IMR-90 (cell line): ENCODE measurements at regions not wholly inside any gene's neighbourhood (a gene's known extent, or its start where the extent isn't known, plus 50 kb on each side); places are given as distances from the start of the nearest gene placed in this dataset.

Source experiments
- ATAC-seq: fragments of 200-7000 bp; cut with Tn5 transposase; 2 replicates; pipeline ENCODE4 v1.9.1; 2020; ENCODE audit warnings: low read depth, mild to moderate bottlenecking, moderate library complexity
- BruUV-seq: library from RNA; stranded (reverse); fragments of 400-500 nt; replicated peaks from 2 replicates; lab custom pipeline; 2021; lab: Mats Ljungman, UMichigan
- CTCF ChIA-PET: fragments of 300-600 bp; formaldehyde crosslinking; extraction: SDS; loops from one replicate; lab custom pipeline; 2021; ENCODE audit warnings: antibody characterized with exemption; lab: Yijun Ruan, JAX
- POLR2A ChIA-PET: fragments of 300-600 bp; sonication (Branson Sonifier 250); formaldehyde crosslinking; loops from one replicate; lab custom pipeline; 2022; ENCODE audit warnings: antibody characterized with exemption; ENCODE audit not compliant: unreplicated experiment; lab: Charles Lee
- DNase-seq: peaks from one replicate; pipeline ENCODE4 v3.0.0; 2013
- H2AFZ ChIP-seq: replicated peaks from 2 replicates; pipeline ENCODE3; 2013; ENCODE audit warnings: low read length, mild to moderate bottlenecking; ENCODE audit not compliant: poor library complexity
- H2AK5ac ChIP-seq: 2 replicates; pipeline ENCODE4 v1.6.1; 2013; ENCODE audit warnings: low read depth, low read length, inconsistent platforms
- H2AK9ac ChIP-seq: replicated peaks from 2 replicates; pipeline ENCODE3; 2013; ENCODE audit warnings: mild to moderate bottlenecking, low read depth, low read length, moderate library complexity; ENCODE audit not compliant: poor library complexity
- H2BK120ac ChIP-seq: 2 replicates; pipeline ENCODE4 v1.6.1; 2013; ENCODE audit warnings: low read depth, low read length, inconsistent platforms
- H2BK15ac ChIP-seq: 3 replicates; pipeline ENCODE4 v1.6.1; 2013; ENCODE audit warnings: low read depth, low read length, inconsistent platforms
- H2BK20ac ChIP-seq: 2 replicates; pipeline ENCODE4 v1.6.1; 2013; ENCODE audit warnings: low read depth, mild to moderate bottlenecking, inconsistent platforms, low read length, moderate library complexity
- H2BK5ac ChIP-seq: 2 replicates; pipeline ENCODE4 v1.6.1; 2013; ENCODE audit warnings: mild to moderate bottlenecking, low read depth, low read length, inconsistent platforms; ENCODE audit not compliant: poor library complexity, severe bottlenecking
- H3K14ac ChIP-seq: replicated peaks from 2 replicates; pipeline ENCODE4 v1.6.1; 2013; ENCODE audit warnings: low read depth, low read length, inconsistent platforms
- H3K18ac ChIP-seq: 2 replicates; pipeline ENCODE4 v1.6.1; 2013; ENCODE audit warnings: low read depth, low read length, control low read depth
- H3K23ac ChIP-seq: 2 replicates; pipeline ENCODE4 v1.6.1; 2013; ENCODE audit warnings: low read depth, low read length, inconsistent platforms
- H3K27ac ChIP-seq: 2 replicates; pipeline ENCODE4 v1.5.1; 2013; ENCODE audit warnings: mild to moderate bottlenecking, control low read depth, low read length; ENCODE audit not compliant: insufficient read depth
- H3K27me3 ChIP-seq: 2 replicates; pipeline ENCODE4 v1.6.1; 2013; ENCODE audit warnings: low read length; ENCODE audit not compliant: control insufficient read depth, insufficient read depth
- H3K36me3 ChIP-seq: 2 replicates; pipeline ENCODE4 v1.6.1; 2013; ENCODE audit warnings: low read length, mixed read lengths; ENCODE audit not compliant: control insufficient read depth, insufficient read depth
- H3K4ac ChIP-seq: 2 replicates; pipeline ENCODE4 v1.6.1; 2013; ENCODE audit warnings: low read depth, low read length, inconsistent platforms
- H3K4me1 ChIP-seq: 2 replicates; pipeline ENCODE4 v1.6.1; 2013; ENCODE audit warnings: low read length, mixed read lengths; ENCODE audit not compliant: control insufficient read depth, insufficient read depth
- H3K4me2 ChIP-seq: 2 replicates; pipeline ENCODE4 v1.6.1; 2013; ENCODE audit warnings: low read depth, mild to moderate bottlenecking, control low read depth, low read length, moderate library complexity
- H3K4me3 ChIP-seq: 2 replicates; pipeline ENCODE4 v1.5.1; 2013; ENCODE audit warnings: low read depth, mild to moderate bottlenecking, control low read depth, low read length, moderate library complexity; ENCODE audit not compliant: insufficient read depth
- H3K56ac ChIP-seq: 2 replicates; pipeline ENCODE4 v1.6.1; 2013; ENCODE audit warnings: low read length, inconsistent platforms; ENCODE audit not compliant: insufficient read depth; ENCODE audit errors: extremely low read depth
- H3K79me1 ChIP-seq, 2 experiments: 2 replicates each; pipeline ENCODE4 v1.6.1; 2013; ENCODE audit warnings: low read length in 2 of 2, inconsistent platforms in 1 of 2, low read depth in 1 of 2
- H3K9ac ChIP-seq: 2 replicates; pipeline ENCODE4 v1.6.1; 2013; ENCODE audit warnings: low read depth, low read length, control low read depth
- H3K9me1 ChIP-seq: 2 replicates; pipeline ENCODE4 v1.6.1; 2013; ENCODE audit warnings: low read length, inconsistent platforms; ENCODE audit not compliant: insufficient read depth
- H3K9me3 ChIP-seq: 2 replicates; pipeline ENCODE4 v1.6.1; 2013; ENCODE audit warnings: low read length; ENCODE audit not compliant: control insufficient read depth, insufficient read depth
- H4K20me1 ChIP-seq: 2 replicates; pipeline ENCODE4 v1.6.1; 2013; ENCODE audit warnings: low read length, inconsistent platforms; ENCODE audit not compliant: insufficient read depth
- H4K5ac ChIP-seq: 2 replicates; pipeline ENCODE4 v1.6.1; 2013; ENCODE audit warnings: mild to moderate bottlenecking, low read depth, low read length, control low read depth
- H4K8ac ChIP-seq, 2 experiments: 2 replicates each; pipeline ENCODE4 v1.6.1; 2013; ENCODE audit warnings: low read depth in 2 of 2, low read length in 2 of 2, control low read depth in 1 of 2, inconsistent platforms in 1 of 2
- H4K91ac ChIP-seq: 2 replicates; pipeline ENCODE4 v1.6.1; 2013; ENCODE audit warnings: low read depth, low read length, inconsistent platforms; ENCODE audit not compliant: insufficient read depth
- BHLHE40 ChIP-seq: fragments of 150-350 bp; IDR thresholded peaks from 2 replicates; pipeline ENCODE4 v1.6.1; 2016; ENCODE audit warnings: mild to moderate bottlenecking, low read depth, low read length
- CEBPB ChIP-seq: IDR thresholded peaks from 2 replicates; pipeline ENCODE4 v1.6.1; 2012; ENCODE audit warnings: low read depth, low read length, improper control_type of control experiment
- CHD1 ChIP-seq: IDR thresholded peaks from 2 replicates; pipeline ENCODE4 v1.6.1; 2012; ENCODE audit warnings: low read depth, low read length, improper control_type of control experiment
- FOS ChIP-seq: fragments of 150-350 bp; IDR thresholded peaks from 2 replicates; pipeline ENCODE4 v1.6.1; 2016; ENCODE audit warnings: low read depth, low read length
- MAFK ChIP-seq: IDR thresholded peaks from 2 replicates; pipeline ENCODE4 v1.6.1; 2012; ENCODE audit warnings: low read depth, low read length, improper control_type of control experiment
- MXI1 ChIP-seq: IDR thresholded peaks from 2 replicates; pipeline ENCODE4 v1.6.1; 2012; ENCODE audit warnings: low read depth, mild to moderate bottlenecking, low read length, moderate library complexity, borderline replicate concordance
- NFE2L2 ChIP-seq: fragments of 150-350 bp; IDR thresholded peaks from 2 replicates; pipeline ENCODE4 v1.6.1; 2016; ENCODE audit warnings: low read depth, mild to moderate bottlenecking, low read length
- POLR2A ChIP-seq: IDR thresholded peaks from 2 replicates; pipeline ENCODE4 v1.6.1; 2012; ENCODE audit warnings: mild to moderate bottlenecking, low read depth, low read length
- RAD21 ChIP-seq: IDR thresholded peaks from 2 replicates; pipeline ENCODE4 v1.6.1; 2012; ENCODE audit warnings: low read length, improper control_type of control experiment
- RCOR1 ChIP-seq: IDR thresholded peaks from 2 replicates; pipeline ENCODE4 v1.6.1; 2012; ENCODE audit warnings: mild to moderate bottlenecking, low read length, improper control_type of control experiment; ENCODE audit not compliant: insufficient replicate concordance
- RFX5 ChIP-seq: IDR thresholded peaks from 2 replicates; pipeline ENCODE4 v1.8.0; 2012; ENCODE audit warnings: low read depth, mild to moderate bottlenecking, low read length, moderate library complexity
- SMC3 ChIP-seq: fragments of 150-350 bp; IDR thresholded peaks from 2 replicates; pipeline ENCODE4 v1.6.1; 2016; ENCODE audit warnings: low read depth, mild to moderate bottlenecking, antibody characterized with exemption, low read length, moderate library complexity
- WGBS, 2 experiments: methylation state at CpG; one replicate each; pipeline versions ENCODE4 v1.1.5 to v1.1.7; 2013; ENCODE audit warnings: missing lambda C conversion rate in 2 of 2; ENCODE audit not compliant: insufficient read length in 1 of 2; ENCODE audit errors: extremely low coverage in 2 of 2; 5-methylcytosine and 5-hydroxymethylcytosine counted together
- dilution Hi-C: fragments of 300-500 bp; cut with HindIII; formaldehyde crosslinking; loops from one replicate; pipeline ENCODE4 v1.14.3; 2018; ENCODE audit warnings: low sequenced_read_pairs; ENCODE audit not compliant: unreplicated experiment
- in situ Hi-C: fragments of 300-500 bp; cut with MboI; formaldehyde crosslinking; loops from 3 replicates; pipeline ENCODE4 v1.14.3; 2019; ENCODE audit warnings: low sequenced_read_pairs, inconsistent platforms, mixed read lengths
- intact Hi-C: fragments of 100-400 bp; cut with micrococcal nuclease; formaldehyde crosslinking; loops from 2 replicates; pipeline ENCODE4 v1.10.0; 2022
- TF ChIP-seq, protein P1 (sequence below): fragments of 150-350 bp; IDR thresholded peaks from 2 replicates; pipeline ENCODE4 v1.6.1; 2016; ENCODE audit warnings: low read depth, mild to moderate bottlenecking, low read length, moderate library complexity, borderline replicate concordance
- TF ChIP-seq, protein P2 (sequence below): fragments of 150-350 bp; IDR thresholded peaks from 2 replicates; pipeline ENCODE4 v1.6.1; 2017; ENCODE audit warnings: mild to moderate bottlenecking, antibody characterized with exemption, low read length, low read depth

DNA sequence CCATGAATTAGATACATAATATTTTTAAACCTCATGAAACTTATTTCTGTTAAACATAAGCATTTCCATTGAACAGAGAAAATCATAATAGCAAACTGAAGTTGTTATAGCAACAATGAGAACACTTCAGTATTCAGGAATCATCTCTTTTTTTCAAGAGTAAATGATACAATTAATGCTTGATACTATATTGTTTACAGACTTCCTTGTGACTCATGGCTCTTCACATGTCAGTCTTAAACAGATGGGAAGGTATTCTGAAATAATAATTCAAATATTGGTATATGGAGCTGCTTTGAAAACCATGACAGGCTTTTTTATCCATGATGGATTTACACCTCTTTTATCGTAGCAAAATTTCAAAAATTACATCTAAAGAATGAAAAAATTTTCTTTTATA lies 226.5 kb upstream of the RBMS1 start:
- WGBS, 2 experiments, result no CpG with 5 or more reads among the region's 1 CpG
- H3K79me1 ChIP-seq, result no peaks in the 10 kb centered on the region
- H3K4me1 ChIP-seq, result peaks cover 11% of the 10 kb centered on the region
- no peak overlapping the region for H2BK15ac ChIP-seq
- H2BK5ac ChIP-seq, result no peak overlapping the region
- no peak overlapping the region for H3K4me3 ChIP-seq
- no peak overlapping the region for H4K91ac ChIP-seq
- H4K8ac ChIP-seq, result no peak overlapping the region
- no peak overlapping the region for H3K27ac ChIP-seq
- no peaks in the 10 kb centered on the region for H3K9me3 ChIP-seq
- DNase-seq (no peak), ATAC-seq (no peak)
- in situ Hi-C loops (no loop called here), dilution Hi-C loops (no loop called here), intact Hi-C loops (no loop called here)
- no peak overlapping the region for H2AFZ ChIP-seq
- no peak overlapping the region for H4K5ac ChIP-seq
- ChIA-PET CTCF (no interaction called here), POLR2A (no interaction called here)
- peaks cover 3% of the 10 kb centered on the region; the same call in 1 of the 2 replicates for H3K9me1 ChIP-seq
- BruUV-seq, result no TSS peak
- H2AK9ac ChIP-seq, result no peak overlapping the region
- no peaks in the 10 kb centered on the region for H3K36me3 ChIP-seq
- H3K56ac ChIP-seq, result no peak overlapping the region
- no peaks in the 10 kb centered on the region for H4K20me1 ChIP-seq
- no peak overlapping the region for H3K18ac ChIP-seq
- TF ChIP-seq BHLHE40 (no peak), CEBPB (no peak), RFX5 (no peak), MAFK (no peak), RCOR1 (no peak), POLR2A (no peak), SMC3 (no peak), MXI1 (no peak), FOS (no peak), NFE2L2 (no peak), CHD1 (no peak), RAD21 (no peak)
- TF ChIP-seq, protein P1, sequence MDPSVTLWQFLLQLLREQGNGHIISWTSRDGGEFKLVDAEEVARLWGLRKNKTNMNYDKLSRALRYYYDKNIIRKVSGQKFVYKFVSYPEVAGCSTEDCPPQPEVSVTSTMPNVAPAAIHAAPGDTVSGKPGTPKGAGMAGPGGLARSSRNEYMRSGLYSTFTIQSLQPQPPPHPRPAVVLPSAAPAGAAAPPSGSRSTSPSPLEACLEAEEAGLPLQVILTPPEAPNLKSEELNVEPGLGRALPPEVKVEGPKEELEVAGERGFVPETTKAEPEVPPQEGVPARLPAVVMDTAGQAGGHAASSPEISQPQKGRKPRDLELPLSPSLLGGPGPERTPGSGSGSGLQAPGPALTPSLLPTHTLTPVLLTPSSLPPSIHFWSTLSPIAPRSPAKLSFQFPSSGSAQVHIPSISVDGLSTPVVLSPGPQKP, result no peak
- TF ChIP-seq, protein P2, sequence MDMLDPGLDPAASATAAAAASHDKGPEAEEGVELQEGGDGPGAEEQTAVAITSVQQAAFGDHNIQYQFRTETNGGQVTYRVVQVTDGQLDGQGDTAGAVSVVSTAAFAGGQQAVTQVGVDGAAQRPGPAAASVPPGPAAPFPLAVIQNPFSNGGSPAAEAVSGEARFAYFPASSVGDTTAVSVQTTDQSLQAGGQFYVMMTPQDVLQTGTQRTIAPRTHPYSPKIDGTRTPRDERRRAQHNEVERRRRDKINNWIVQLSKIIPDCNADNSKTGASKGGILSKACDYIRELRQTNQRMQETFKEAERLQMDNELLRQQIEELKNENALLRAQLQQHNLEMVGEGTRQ, result no peak
- no peak overlapping the region for H2AK5ac ChIP-seq
- no peak overlapping the region for H3K4me2 ChIP-seq
- H3K27me3 ChIP-seq, result no peaks in the 10 kb centered on the region
- no peak overlapping the region for H3K9ac ChIP-seq
- H3K4ac ChIP-seq, result no peak overlapping the region
- H2BK20ac ChIP-seq, result no peak overlapping the region
- no peak overlapping the region for H2BK120ac ChIP-seq
- no peak overlapping the region for H3K23ac ChIP-seq
- H3K14ac ChIP-seq, result no peak overlapping the region
